ENCODE measurements at regions not wholly inside any gene's neighbourhood (a gene's known extent, or its start where the extent isn't known, plus 50 kb on each side); places are given as distances from the start of the nearest gene placed in this dataset.

DNA sequence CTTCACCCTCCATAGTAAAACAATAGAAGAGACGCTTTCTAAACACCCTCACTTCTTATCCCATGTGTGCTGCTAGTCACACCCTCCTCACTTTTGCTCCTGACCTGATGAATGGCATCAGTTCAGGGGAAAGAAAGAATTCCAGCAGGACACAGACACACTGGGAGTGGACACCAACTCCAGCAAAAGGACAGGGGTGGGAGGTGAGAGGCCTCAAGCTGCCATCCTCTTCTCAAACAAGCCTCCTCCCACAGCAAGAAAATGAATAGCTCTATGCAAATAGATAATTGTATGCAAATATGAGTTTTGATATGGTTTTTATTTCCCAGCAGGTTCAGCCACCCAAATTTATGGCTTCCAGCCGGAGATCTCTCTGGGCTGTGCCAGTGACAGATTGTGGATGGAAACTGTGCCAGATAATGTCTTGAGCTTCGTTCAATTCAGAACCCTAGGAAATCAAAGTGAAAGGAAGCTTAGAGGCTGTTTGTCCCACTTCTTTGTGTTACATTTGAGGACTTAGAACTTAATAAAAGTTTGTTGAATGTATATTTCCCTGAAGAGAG lies 209.3 kb upstream of the PPP2R3A start:
- TF ChIP-seq, protein P1, sequence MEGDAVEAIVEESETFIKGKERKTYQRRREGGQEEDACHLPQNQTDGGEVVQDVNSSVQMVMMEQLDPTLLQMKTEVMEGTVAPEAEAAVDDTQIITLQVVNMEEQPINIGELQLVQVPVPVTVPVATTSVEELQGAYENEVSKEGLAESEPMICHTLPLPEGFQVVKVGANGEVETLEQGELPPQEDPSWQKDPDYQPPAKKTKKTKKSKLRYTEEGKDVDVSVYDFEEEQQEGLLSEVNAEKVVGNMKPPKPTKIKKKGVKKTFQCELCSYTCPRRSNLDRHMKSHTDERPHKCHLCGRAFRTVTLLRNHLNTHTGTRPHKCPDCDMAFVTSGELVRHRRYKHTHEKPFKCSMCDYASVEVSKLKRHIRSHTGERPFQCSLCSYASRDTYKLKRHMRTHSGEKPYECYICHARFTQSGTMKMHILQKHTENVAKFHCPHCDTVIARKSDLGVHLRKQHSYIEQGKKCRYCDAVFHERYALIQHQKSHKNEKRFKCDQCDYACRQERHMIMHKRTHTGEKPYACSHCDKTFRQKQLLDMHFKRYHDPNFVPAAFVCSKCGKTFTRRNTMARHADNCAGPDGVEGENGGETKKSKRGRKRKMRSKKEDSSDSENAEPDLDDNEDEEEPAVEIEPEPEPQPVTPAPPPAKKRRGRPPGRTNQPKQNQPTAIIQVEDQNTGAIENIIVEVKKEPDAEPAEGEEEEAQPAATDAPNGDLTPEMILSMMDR (IDR thresholded peaks at IDR 0.05): no peak
- TF ChIP-seq POLR2AphosphoS5 (IDR thresholded peaks at IDR 0.05; ENCODE audit: insufficient read depth in 1 of 2, low read depth in 1 of 2) (no peak), POLR2A (IDR thresholded peaks at IDR 0.05) (no peak)
